ENCODE measurements at regions not wholly inside any gene's neighbourhood (a gene's known extent, or its start where the extent isn't known, plus 50 kb on each side); places are given as distances from the start of the nearest gene placed in this dataset.

DNA sequence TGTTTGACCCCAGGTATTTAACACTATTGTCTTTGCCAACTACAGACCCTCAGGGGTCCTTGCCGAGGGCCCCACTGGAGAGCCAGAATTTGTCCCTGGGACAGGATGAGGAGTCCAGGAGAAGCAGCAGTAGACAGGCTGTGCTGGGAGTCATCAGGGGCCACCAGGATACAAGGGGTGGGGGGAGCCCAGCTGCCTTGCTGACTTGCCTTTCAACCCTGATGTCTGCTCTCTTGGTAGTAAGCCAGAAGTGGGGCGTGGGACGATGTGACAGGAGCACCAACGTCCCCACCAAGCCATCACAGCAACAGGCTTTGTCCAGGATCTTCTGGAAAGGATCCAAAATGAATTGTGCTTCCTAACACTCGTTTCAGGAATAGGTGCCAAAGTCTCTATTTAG lies 62.4 kb upstream of the CDCA7L start:
- TF ChIP-seq CTCF (conservative IDR thresholded peaks at IDR 0.05; ENCODE audit: low read length) (no peak), EZH2phosphoT487 (IDR thresholded peaks at IDR 0.05; ENCODE audit: borderline replicate concordance, low read depth, low read length) (no peak)
